HepG2 (cell line): ENCODE measurements at regions not wholly inside any gene's neighbourhood (a gene's known extent, or its start where the extent isn't known, plus 50 kb on each side); places are given as distances from the start of the nearest gene placed in this dataset.

Source experiments
- ATAC-seq: fragments of 200-7000 bp; cut with Tn5 transposase; 3 replicates; pipeline ENCODE4 v1.9.1; 2020; ENCODE audit warnings: mild to moderate bottlenecking, moderate library complexity
- BruUV-seq: library from RNA; stranded (reverse); fragments of 400-500 nt; replicated peaks from 2 replicates; lab custom pipeline; 2021; lab: Mats Ljungman, UMichigan
- CTCF ChIA-PET: fragments of 300-600 bp; formaldehyde crosslinking; extraction: SDS; loops from one replicate; lab custom pipeline; 2021; ENCODE audit warnings: low total read pairs, inconsistent platforms, low intra/inter-chr PET ratio; lab: Yijun Ruan, JAX
- POLR2A ChIA-PET: fragments of 350-600 bp; sonication (Branson Sonifier 250); formaldehyde crosslinking; loops from one replicate; lab custom pipeline; 2020; ENCODE audit warnings: antibody characterized with exemption, inconsistent platforms; lab: Yijun Ruan, JAX
- DNase-seq: peaks from one replicate; pipeline ENCODE4 v3.0.0-alpha.2; 2015; ENCODE audit warnings: low spot score
- FAIRE-seq: peaks from 3 replicates; lab custom pipeline; 2011; peaks lifted over from hg19 to GRCh38; lab: Jason Lieb, UNC
- H2AFZ ChIP-seq: one replicate; pipeline ENCODE4 v1.6.1; 2011; ENCODE audit warnings: low read length, inconsistent platforms
- H3K27ac ChIP-seq: fragments of 300-600 bp; 3 replicates; pipeline ENCODE4 v1.8.0; 2011; ENCODE audit warnings: mixed run types, mild to moderate bottlenecking, mixed read lengths, low read length, inconsistent platforms; ENCODE audit not compliant: insufficient read depth; ENCODE audit errors: extremely low read length
- H3K27me3 ChIP-seq, 2 experiments: fragments of 200-600 bp in 1 of 2; 2 replicates in 1 of 2; 3 replicates in 1 of 2; pipeline versions ENCODE4 v1.6.0 to v1.8.0; 2011; ENCODE audit warnings: low read length in 2 of 2, mild to moderate bottlenecking in 2 of 2, moderate library complexity in 2 of 2, inconsistent platforms in 1 of 2; ENCODE audit not compliant: insufficient read depth in 2 of 2, control insufficient read depth in 1 of 2
- H3K36me3 ChIP-seq, 2 experiments: fragments of 200-600 bp in 1 of 2; replicated peaks in 1 of 2; 2 replicates in 1 of 2; 3 replicates in 1 of 2; pipeline versions ENCODE4 v1.5.1 to v1.8.0; 2011; ENCODE audit warnings: low read length in 2 of 2, inconsistent platforms in 1 of 2; ENCODE audit not compliant: insufficient read depth in 2 of 2, control insufficient read depth in 1 of 2
- H3K4me1 ChIP-seq: 2 replicates; pipeline ENCODE4 v1.5.1; 2012; ENCODE audit warnings: low read length, inconsistent platforms; ENCODE audit not compliant: insufficient read depth
- H3K4me2 ChIP-seq: 2 replicates; pipeline ENCODE4 v1.6.0; 2011; ENCODE audit warnings: low read depth, low read length, inconsistent platforms
- H3K4me3 ChIP-seq, 3 experiments: fragments of 200-600 bp in 1 of 3; sonication (generic), shearing (Covaris generic) in 1 of 3; replicated peaks in 1 of 3; 2 replicates each; pipeline ENCODE4 v1.5.1; 2011 to 2016; ENCODE audit warnings: low read length in 3 of 3, inconsistent platforms in 2 of 3, low read depth in 2 of 3, mild to moderate bottlenecking in 2 of 3, control low read depth in 1 of 3, mixed read lengths in 1 of 3; ENCODE audit not compliant: insufficient read depth in 1 of 3
- H3K79me2 ChIP-seq: one replicate; pipeline ENCODE4 v1.6.1; 2011; ENCODE audit warnings: low read length, inconsistent platforms; ENCODE audit not compliant: insufficient read depth
- H3K9ac ChIP-seq: 2 replicates; pipeline ENCODE4 v1.6.0; 2011; ENCODE audit warnings: mild to moderate bottlenecking, low read depth, low read length, inconsistent platforms; ENCODE audit not compliant: insufficient read depth
- H3K9me3 ChIP-seq: 2 replicates; pipeline ENCODE4 v1.5.1; 2012; ENCODE audit warnings: mild to moderate bottlenecking, low read length
- H4K20me1 ChIP-seq: 2 replicates; pipeline ENCODE4 v1.6.0; 2011; ENCODE audit warnings: inconsistent platforms, mild to moderate bottlenecking, low read length, moderate library complexity; ENCODE audit not compliant: insufficient read depth
- FOXP1 ChIP-seq, 2 experiments: fragments of 450-650 bp in 1 of 2; IDR thresholded peaks; 2 replicates each; pipeline ENCODE4 v1.6.1; 2017 to 2018; ENCODE audit warnings: antibody characterized with exemption in 1 of 2
- HDAC2 ChIP-seq: sonication (generic); formaldehyde crosslinking; IDR thresholded peaks from 2 replicates; pipeline ENCODE4 v1.4.0; 2020; ENCODE audit warnings: missing genetic modification reagents
- HNRNPUL1 ChIP-seq: fragments of 200-400 bp; formaldehyde crosslinking; IDR thresholded peaks from 2 replicates; pipeline ENCODE4 v1.6.1; 2017; ENCODE audit warnings: low read depth, mild to moderate bottlenecking, low read length, moderate library complexity
- HOXD1 ChIP-seq: sonication (generic); formaldehyde crosslinking; IDR thresholded peaks from 2 replicates; pipeline ENCODE4 v1.5.0; 2020; ENCODE audit warnings: missing genetic modification reagents
- MAFF ChIP-seq: IDR thresholded peaks from 2 replicates; pipeline ENCODE4 v1.6.1; 2011; ENCODE audit warnings: low read depth, low read length, improper control_type of control experiment
- PAF1 ChIP-seq: IDR thresholded peaks from 2 replicates; pipeline ENCODE4 v1.6.1; 2016; ENCODE audit warnings: missing genetic modification reagents, missing compliant biosample characterization
- PITX1 ChIP-seq: sonication (generic); formaldehyde crosslinking; IDR thresholded peaks from 2 replicates; pipeline ENCODE4 v1.5.1; 2020; ENCODE audit warnings: mild to moderate bottlenecking, missing genetic modification reagents
- REXO4 ChIP-seq: sonication (generic); formaldehyde crosslinking; IDR thresholded peaks from 2 replicates; pipeline ENCODE4 v1.8.0; 2022; ENCODE audit warnings: missing genetic modification reagents, mild to moderate bottlenecking, borderline replicate concordance
- SP5 ChIP-seq: IDR thresholded peaks from 2 replicates; pipeline ENCODE4 v1.6.1; 2016; ENCODE audit warnings: low read depth, borderline replicate concordance
- ZNF232 ChIP-seq: sonication (generic); formaldehyde crosslinking; IDR thresholded peaks from 2 replicates; pipeline ENCODE4 v1.4.0; 2020; ENCODE audit warnings: missing genetic modification reagents, borderline replicate concordance
- ZNF652 ChIP-seq: IDR thresholded peaks from 2 replicates; pipeline ENCODE4 v1.6.1; 2016; ENCODE audit warnings: low read depth, borderline replicate concordance
- WGBS: methylation state at CpG from one replicate; pipeline ENCODE4 v1.1.6; 2017; ENCODE audit warnings: low lambda C conversion rate; 5-methylcytosine and 5-hydroxymethylcytosine counted together
- in situ Hi-C: cut with HindIII; loops from 2 replicates; pipeline ENCODE4 v1.10.0; 2017; ENCODE audit warnings: low pct_unique_long_range_greater_than_20kb; ENCODE audit not compliant: extremely low pct_ligation_motif_present
- intact Hi-C: fragments of 100-400 bp; cut with micrococcal nuclease; formaldehyde crosslinking; loops from one replicate; pipeline ENCODE4 v1.10.0; 2022; ENCODE audit not compliant: unreplicated experiment

DNA sequence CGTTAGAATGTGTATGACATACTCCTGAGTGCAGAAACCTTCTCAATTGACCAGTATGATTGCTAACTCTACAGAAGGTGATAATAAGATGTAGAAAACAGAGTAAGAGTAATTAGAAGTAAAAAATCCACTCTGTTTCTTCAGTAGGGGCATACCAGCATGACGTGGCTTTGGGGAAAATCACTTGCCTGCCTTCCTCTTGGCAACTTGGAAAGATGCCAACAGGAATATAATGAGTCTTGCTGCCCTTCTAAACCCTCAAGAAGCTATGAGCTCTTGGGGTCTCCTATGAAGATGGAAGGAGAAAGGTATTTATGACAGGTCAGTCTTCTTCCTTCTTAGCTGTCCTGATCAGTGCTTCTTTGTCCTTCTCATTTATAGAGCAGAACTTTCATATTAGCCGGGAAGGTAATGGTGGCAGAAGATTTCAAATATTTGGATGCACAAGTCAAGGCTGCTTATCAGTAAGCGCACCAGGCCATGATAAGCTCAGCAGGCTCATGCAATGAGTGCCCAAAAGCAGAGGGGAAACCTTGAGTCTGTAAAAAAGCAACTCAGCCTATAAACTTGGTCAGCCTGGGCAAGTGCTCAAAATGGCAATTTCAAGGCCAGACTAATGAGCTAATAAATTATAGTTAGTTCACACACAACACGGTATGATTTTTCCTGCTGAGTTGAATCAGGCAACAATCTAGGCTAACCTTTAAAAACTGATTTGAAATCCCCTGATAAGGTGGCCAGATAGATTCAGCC, 69.7 kb upstream of the PPARGC1A start:
- intact Hi-C loops = loop anchor here (5.0 kb wide), 1 partner anchor 97 kb away; no protein-coding TSS in a partner anchor
- in situ Hi-C loops = no loop called here
- H2AFZ ChIP-seq = no peak overlapping the region
- ChIA-PET POLR2A (interaction anchor here (0.5 kb wide), 1 partner anchor 69 kb away, joined by 3 read pairs; the partner anchor contains the start of gene PPARGC1A), CTCF (no interaction called here)
- no peak overlapping the region for H3K27ac ChIP-seq
- peaks cover 23% of the 10 kb centered on the region for H3K4me1 ChIP-seq
- DNase-seq (no peak), FAIRE-seq (no peak), ATAC-seq (no peak)
- H3K36me3 ChIP-seq = no peaks in the 10 kb centered on the region
- H3K9ac ChIP-seq = no peak overlapping the region
- no peak overlapping the region for H3K4me3 ChIP-seq
- no peaks in the 10 kb centered on the region for H4K20me1 ChIP-seq
- peaks cover 0 to 1% of the 10 kb centered on the region in 2 experiments; a peak in 2 of 5 replicates for H3K27me3 ChIP-seq
- WGBS = 62% methylated on average over 5 of the region's 5 CpGs
- no TSS peak for BruUV-seq
- H3K79me2 ChIP-seq = no peaks in the 10 kb centered on the region
- TF ChIP-seq HDAC2 (CRISPR knock-in tag) (no peak), FOXP1 (IDR thresholded peaks at IDR 0.05) (no peak), FOXP1 (CRISPR knock-in tag; IDR thresholded peaks at IDR 0.05) (no peak), SP5 (CRISPR knock-in tag) (no peak), HNRNPUL1 (no peak), HOXD1 (CRISPR knock-in tag) (no peak), PAF1 (CRISPR knock-in tag) (no peak), PITX1 (no peak)
- H3K9me3 ChIP-seq = no peaks in the 10 kb centered on the region
- H3K4me2 ChIP-seq = no peak overlapping the region

DNA sequence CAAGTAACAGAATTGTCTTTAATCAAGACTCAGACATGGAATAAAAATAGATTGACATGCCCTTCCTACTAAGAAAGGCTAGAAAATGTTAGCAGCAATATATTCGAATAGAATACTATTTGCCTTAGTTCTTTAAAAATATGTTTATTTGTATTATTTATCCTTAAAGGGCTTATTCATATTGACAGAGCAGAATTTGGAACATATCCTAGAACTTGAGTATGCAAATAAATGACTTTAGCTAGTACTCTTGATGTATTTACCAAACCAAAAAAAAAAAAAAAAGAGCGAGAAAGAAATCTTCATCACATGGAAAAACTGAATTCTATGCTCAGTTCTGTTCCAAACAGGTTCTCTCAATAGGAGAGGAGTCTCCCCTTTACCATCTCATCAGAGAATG, 68.9 kb upstream of the PPARGC1A start:
- intact Hi-C loops = no loop called here

More for the DNA sequence above, 68.9 kb upstream of the PPARGC1A start:
- in situ Hi-C loops = no loop called here
- Histone ChIP-seq H3K27ac (no peak overlapping the region), H3K27me3 (peaks cover 0 to 1% of the 10 kb centered on the region in 2 experiments; a peak in 2 of 5 replicates)
- FAIRE-seq (no peak), DNase-seq (no peak)
- TF ChIP-seq ZNF652 (CRISPR knock-in tag) (no peak), MAFF (no peak), REXO4 (CRISPR knock-in tag) (no peak), ZNF232 (CRISPR knock-in tag) (no peak)
- TF ChIP-seq, all 625 proteins: peak for 0
- Histone ChIP-seq H3K4me2 (no peak overlapping the region), H2AFZ (no peak overlapping the region), H3K9me3 (no peaks in the 10 kb centered on the region), H3K36me3 (no peaks in the 10 kb centered on the region), H4K20me1 (no peaks in the 10 kb centered on the region), H3K79me2 (no peaks in the 10 kb centered on the region), H3K4me3 (no peak overlapping the region), H3K4me1 (peaks cover 23% of the 10 kb centered on the region), H3K9ac (no peak overlapping the region)
- no peak for ATAC-seq
- POLR2A ChIA-PET = no interaction called here
- WGBS = 52% methylated on average over 2 of the region's 2 CpGs
- CTCF ChIA-PET = no interaction called here
- no TSS peak for BruUV-seq
